Neural cell (in vitro differentiated cells): ENCODE measurements at regions not wholly inside any gene's neighbourhood (a gene's known extent, or its start where the extent isn't known, plus 50 kb on each side); places are given as distances from the start of the nearest gene placed in this dataset.

Experiments
- H2AFZ ChIP-seq: fragments of 200-600, 300-800 bp; sonication (generic), shearing (Covaris generic); 2 replicates; pipeline ENCODE4 v1.6.0; 2014; ENCODE audit warnings: low read depth, mild to moderate bottlenecking, antibody characterized with exemption, low read length, moderate library complexity
- H3F3A ChIP-seq: fragments of 200-600 bp; shearing (Covaris generic); 2 replicates; pipeline ENCODE4 v1.6.1; 2016; ENCODE audit warnings: mild to moderate bottlenecking, moderate library complexity, mixed read lengths, antibody characterized with exemption, low read length; ENCODE audit not compliant: insufficient read depth, poor library complexity, severe bottlenecking
- H3K27ac ChIP-seq: fragments of 200-600, 300-800 bp; sonication (generic), shearing (Covaris generic); 2 replicates; pipeline ENCODE4 v1.5.1; 2014; ENCODE audit warnings: mild to moderate bottlenecking, low read length, moderate library complexity
- H3K27me3 ChIP-seq: fragments of 300-800, 200-600 bp; sonication (generic), shearing (Covaris generic); 2 replicates; pipeline ENCODE4 v1.6.0; 2014; ENCODE audit warnings: mild to moderate bottlenecking, low read depth, low read length, moderate library complexity; ENCODE audit not compliant: insufficient read depth
- H3K36me3 ChIP-seq: fragments of 300-800, 200-600 bp; sonication (generic), shearing (Covaris generic); 2 replicates; pipeline ENCODE4 v1.5.1; 2014; ENCODE audit warnings: mild to moderate bottlenecking, antibody characterized with exemption, low read length, moderate library complexity; ENCODE audit not compliant: insufficient read depth
- H3K4me2 ChIP-seq: fragments of 300-800, 200-600 bp; sonication (generic), shearing (Covaris generic); 2 replicates; pipeline ENCODE4 v1.6.0; 2014; ENCODE audit warnings: mild to moderate bottlenecking, low read length
- H3K4me3 ChIP-seq: fragments of 300-800, 200-600 bp; sonication (generic), shearing (Covaris generic); 2 replicates; pipeline ENCODE4 v1.5.1; 2014; ENCODE audit warnings: mild to moderate bottlenecking, low read length, moderate library complexity
- H3K79me2 ChIP-seq: fragments of 200-600 bp; shearing (Covaris generic); replicated peaks from 2 replicates; pipeline ENCODE4 v1.6.0; 2014; ENCODE audit warnings: mild to moderate bottlenecking, low read length, moderate library complexity; ENCODE audit not compliant: insufficient read depth
- H3K9ac ChIP-seq: fragments of 300-800, 200-600 bp; sonication (generic), shearing (Covaris generic); 2 replicates; pipeline ENCODE4 v1.6.1; 2016; ENCODE audit warnings: mild to moderate bottlenecking, low read length, mixed read lengths
- H3K9me2 ChIP-seq: fragments of 200-600 bp; shearing (Covaris generic); 2 replicates; pipeline ENCODE4 v1.6.1; 2016; ENCODE audit warnings: mild to moderate bottlenecking, low read length, mixed read lengths; ENCODE audit not compliant: insufficient read depth
- H3K9me3 ChIP-seq: fragments of 200-600, 300-800 bp; sonication (generic), shearing (Covaris generic); 2 replicates; pipeline ENCODE4 v1.6.1; 2016; ENCODE audit warnings: mild to moderate bottlenecking, mixed run types, low read length, moderate library complexity, mixed read lengths
- H4K20me1 ChIP-seq: fragments of 200-600 bp; shearing (Covaris generic); 2 replicates; pipeline ENCODE4 v1.6.1; 2016; ENCODE audit warnings: mild to moderate bottlenecking, mixed run types; ENCODE audit not compliant: insufficient read depth
- EP300 ChIP-seq: fragments of 450-650 bp; conservative IDR thresholded peaks from 2 replicates; pipeline ENCODE4 v1.6.1; 2014; ENCODE audit warnings: antibody characterized with exemption, mild to moderate bottlenecking, moderate library complexity; ENCODE audit not compliant: poor library complexity, severe bottlenecking
- EZH2 ChIP-seq: fragments of 200-600, 300-800 bp; shearing (Covaris generic), sonication (generic); IDR thresholded peaks from 2 replicates; pipeline ENCODE4 v1.6.1; 2014; ENCODE audit warnings: antibody characterized with exemption, low read length, borderline replicate concordance, mild to moderate bottlenecking; ENCODE audit not compliant: insufficient read depth, poor library complexity, severe bottlenecking
- MXI1 ChIP-seq: fragments of 450-650 bp; conservative IDR thresholded peaks from 2 replicates; pipeline ENCODE4 v1.6.1; 2014; ENCODE audit warnings: antibody characterized with exemption, mild to moderate bottlenecking; ENCODE audit not compliant: poor library complexity, severe bottlenecking
- POLR2AphosphoS5 ChIP-seq: IDR thresholded peaks from 2 replicates; pipeline ENCODE4 v1.6.1; 2012
- RAD21 ChIP-seq: fragments of 450-650 bp; conservative IDR thresholded peaks from 2 replicates; pipeline ENCODE4 v1.6.1; 2014; ENCODE audit warnings: antibody characterized with exemption, mild to moderate bottlenecking, moderate library complexity
- SMC3 ChIP-seq: fragments of 450-650 bp; conservative IDR thresholded peaks from 2 replicates; pipeline ENCODE4 v1.6.1; 2014; ENCODE audit warnings: antibody characterized with exemption, mild to moderate bottlenecking, moderate library complexity; ENCODE audit not compliant: poor library complexity
- TAF1 ChIP-seq: IDR thresholded peaks from 2 replicates; pipeline ENCODE4 v1.6.1; 2012; ENCODE audit warnings: low read depth
- TF ChIP-seq, protein P1 (sequence below): IDR thresholded peaks from 2 replicates; pipeline ENCODE4 v1.6.1; 2012; ENCODE audit warnings: borderline replicate concordance
- TF ChIP-seq, protein P2 (sequence below): fragments of 450-650 bp; IDR thresholded peaks from 2 replicates; pipeline ENCODE4 v1.5.1; 2014; ENCODE audit warnings: antibody characterized with exemption, mild to moderate bottlenecking, moderate library complexity; ENCODE audit not compliant: poor library complexity, severe bottlenecking

DNA sequence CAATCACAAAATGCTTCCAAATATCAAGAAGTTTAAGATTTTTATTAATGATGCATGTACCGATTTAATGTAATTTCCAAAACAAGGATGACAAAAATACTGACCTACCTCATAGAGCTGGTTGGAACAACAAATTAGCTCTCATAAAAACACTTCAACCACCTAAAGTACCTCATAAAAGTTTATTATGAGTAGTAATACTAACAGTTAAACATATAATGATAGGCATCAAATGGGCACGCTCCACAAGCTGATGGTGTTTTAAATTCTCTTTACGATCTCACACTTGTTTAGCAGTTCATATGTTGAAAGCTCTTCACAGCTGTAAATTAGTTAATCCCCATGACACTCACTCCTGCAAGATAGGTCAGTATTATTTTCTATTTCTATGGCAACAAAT is 150.0 kb upstream of the KIF2A start:
- Histone ChIP-seq H3K4me3 (no peak overlapping the region), H3F3A (no peaks in the 10 kb centered on the region), H3K9me3 (peaks cover 6% of the 10 kb centered on the region), H3K4me2 (no peak overlapping the region), H3K9me2 (no peaks in the 10 kb centered on the region), H3K79me2 (no peaks in the 10 kb centered on the region), H2AFZ (no peak overlapping the region), H3K27me3 (no peaks in the 10 kb centered on the region), H4K20me1 (no peaks in the 10 kb centered on the region), H3K36me3 (no peaks in the 10 kb centered on the region), H3K9ac (no peak overlapping the region), H3K27ac (no peak overlapping the region)
- no peak for TF ChIP-seq MXI1
- no peak for TF ChIP-seq POLR2AphosphoS5
- TF ChIP-seq, protein P1, sequence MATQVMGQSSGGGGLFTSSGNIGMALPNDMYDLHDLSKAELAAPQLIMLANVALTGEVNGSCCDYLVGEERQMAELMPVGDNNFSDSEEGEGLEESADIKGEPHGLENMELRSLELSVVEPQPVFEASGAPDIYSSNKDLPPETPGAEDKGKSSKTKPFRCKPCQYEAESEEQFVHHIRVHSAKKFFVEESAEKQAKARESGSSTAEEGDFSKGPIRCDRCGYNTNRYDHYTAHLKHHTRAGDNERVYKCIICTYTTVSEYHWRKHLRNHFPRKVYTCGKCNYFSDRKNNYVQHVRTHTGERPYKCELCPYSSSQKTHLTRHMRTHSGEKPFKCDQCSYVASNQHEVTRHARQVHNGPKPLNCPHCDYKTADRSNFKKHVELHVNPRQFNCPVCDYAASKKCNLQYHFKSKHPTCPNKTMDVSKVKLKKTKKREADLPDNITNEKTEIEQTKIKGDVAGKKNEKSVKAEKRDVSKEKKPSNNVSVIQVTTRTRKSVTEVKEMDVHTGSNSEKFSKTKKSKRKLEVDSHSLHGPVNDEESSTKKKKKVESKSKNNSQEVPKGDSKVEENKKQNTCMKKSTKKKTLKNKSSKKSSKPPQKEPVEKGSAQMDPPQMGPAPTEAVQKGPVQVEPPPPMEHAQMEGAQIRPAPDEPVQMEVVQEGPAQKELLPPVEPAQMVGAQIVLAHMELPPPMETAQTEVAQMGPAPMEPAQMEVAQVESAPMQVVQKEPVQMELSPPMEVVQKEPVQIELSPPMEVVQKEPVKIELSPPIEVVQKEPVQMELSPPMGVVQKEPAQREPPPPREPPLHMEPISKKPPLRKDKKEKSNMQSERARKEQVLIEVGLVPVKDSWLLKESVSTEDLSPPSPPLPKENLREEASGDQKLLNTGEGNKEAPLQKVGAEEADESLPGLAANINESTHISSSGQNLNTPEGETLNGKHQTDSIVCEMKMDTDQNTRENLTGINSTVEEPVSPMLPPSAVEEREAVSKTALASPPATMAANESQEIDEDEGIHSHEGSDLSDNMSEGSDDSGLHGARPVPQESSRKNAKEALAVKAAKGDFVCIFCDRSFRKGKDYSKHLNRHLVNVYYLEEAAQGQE = no peak
- no peak for TF ChIP-seq TAF1
- TF ChIP-seq EZH2 = no peak
- TF ChIP-seq, protein P2, sequence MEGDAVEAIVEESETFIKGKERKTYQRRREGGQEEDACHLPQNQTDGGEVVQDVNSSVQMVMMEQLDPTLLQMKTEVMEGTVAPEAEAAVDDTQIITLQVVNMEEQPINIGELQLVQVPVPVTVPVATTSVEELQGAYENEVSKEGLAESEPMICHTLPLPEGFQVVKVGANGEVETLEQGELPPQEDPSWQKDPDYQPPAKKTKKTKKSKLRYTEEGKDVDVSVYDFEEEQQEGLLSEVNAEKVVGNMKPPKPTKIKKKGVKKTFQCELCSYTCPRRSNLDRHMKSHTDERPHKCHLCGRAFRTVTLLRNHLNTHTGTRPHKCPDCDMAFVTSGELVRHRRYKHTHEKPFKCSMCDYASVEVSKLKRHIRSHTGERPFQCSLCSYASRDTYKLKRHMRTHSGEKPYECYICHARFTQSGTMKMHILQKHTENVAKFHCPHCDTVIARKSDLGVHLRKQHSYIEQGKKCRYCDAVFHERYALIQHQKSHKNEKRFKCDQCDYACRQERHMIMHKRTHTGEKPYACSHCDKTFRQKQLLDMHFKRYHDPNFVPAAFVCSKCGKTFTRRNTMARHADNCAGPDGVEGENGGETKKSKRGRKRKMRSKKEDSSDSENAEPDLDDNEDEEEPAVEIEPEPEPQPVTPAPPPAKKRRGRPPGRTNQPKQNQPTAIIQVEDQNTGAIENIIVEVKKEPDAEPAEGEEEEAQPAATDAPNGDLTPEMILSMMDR = no peak
- no peak for TF ChIP-seq EP300
- no peak for TF ChIP-seq RAD21
- TF ChIP-seq SMC3 = no peak

DNA sequence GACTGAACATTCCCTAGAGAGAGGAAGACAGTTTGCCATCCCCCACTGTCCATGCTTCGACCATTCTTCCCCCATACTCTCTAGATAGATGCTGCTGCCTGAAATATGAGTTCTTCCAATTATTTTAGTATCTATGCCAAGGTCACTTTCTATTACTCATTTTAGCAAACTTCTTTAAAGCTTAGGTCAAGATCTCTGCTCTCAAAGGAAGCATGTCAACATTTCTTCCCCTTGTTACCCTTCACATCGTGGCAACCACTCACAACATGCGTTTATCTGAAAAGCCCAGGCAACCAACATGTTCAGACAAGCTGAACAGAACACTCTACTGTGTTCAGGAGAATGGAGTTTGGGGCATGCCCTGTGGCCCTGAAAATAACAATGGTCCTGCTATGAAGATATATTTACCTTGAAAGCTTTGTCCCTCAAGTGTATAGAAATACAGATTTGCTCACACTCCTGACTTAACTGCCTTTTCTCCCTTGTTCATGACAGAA is 138.4 kb upstream of the KIF2A start:
- H3K36me3 ChIP-seq = no peaks in the 10 kb centered on the region
- H2AFZ ChIP-seq = no peak overlapping the region
- H3K4me3 ChIP-seq = no peak overlapping the region
- H3K4me2 ChIP-seq = no peak overlapping the region
- H3K27me3 ChIP-seq = no peaks in the 10 kb centered on the region
- H3K79me2 ChIP-seq = no peaks in the 10 kb centered on the region
- TF ChIP-seq SMC3 (no peak), MXI1 (no peak), TAF1 (no peak), EZH2 (no peak), EP300 (no peak), POLR2AphosphoS5 (no peak), RAD21 (no peak)
- TF ChIP-seq, protein P1 = no peak
- TF ChIP-seq, protein P2 = no peak
- no peaks in the 10 kb centered on the region for H4K20me1 ChIP-seq
- no peaks in the 10 kb centered on the region for H3K9me2 ChIP-seq
- H3K9me3 ChIP-seq = no peaks in the 10 kb centered on the region
- no peaks in the 10 kb centered on the region for H3F3A ChIP-seq
- H3K9ac ChIP-seq = no peak overlapping the region
- H3K27ac ChIP-seq = no peak overlapping the region
